Calu3 (cell line): ENCODE measurements at regions not wholly inside any gene's neighbourhood (a gene's known extent, or its start where the extent isn't known, plus 50 kb on each side); places are given as distances from the start of the nearest gene placed in this dataset.

Experiments
- BruUV-seq: library from RNA; stranded (reverse); fragments of 400-500 nt; replicated peaks from 2 replicates; lab custom pipeline; 2021; lab: Mats Ljungman, UMichigan
- CTCF ChIA-PET: fragments of 300-600 bp; sonication (Branson Sonifier 250); formaldehyde crosslinking; loops from one replicate; lab custom pipeline; 2022; ENCODE audit warnings: antibody characterized with exemption; lab: Charles Lee
- DNase-seq: peaks from one replicate; pipeline ENCODE4 v3.0.0; 2022
- H3K27ac Mint-ChIP-seq: one replicate; pipeline ENCODE4 v1.8.0; 2022; ENCODE audit warnings: mixed read lengths; ENCODE audit not compliant: unreplicated experiment
- H3K27me3 Mint-ChIP-seq: one replicate; pipeline ENCODE4 v1.8.0; 2022; ENCODE audit warnings: mixed read lengths; ENCODE audit not compliant: unreplicated experiment
- H3K36me3 Mint-ChIP-seq: one replicate; pipeline ENCODE4 v1.8.0; 2022; ENCODE audit warnings: mild to moderate bottlenecking, moderate library complexity, mixed read lengths; ENCODE audit not compliant: insufficient read depth, unreplicated experiment
- H3K4me1 Mint-ChIP-seq: one replicate; pipeline ENCODE4 v1.8.0; 2022; ENCODE audit warnings: mild to moderate bottlenecking, low read depth, mixed read lengths; ENCODE audit not compliant: unreplicated experiment
- H3K4me3 Mint-ChIP-seq: one replicate; pipeline ENCODE4 v1.8.0; 2022; ENCODE audit warnings: mild to moderate bottlenecking, low read depth, moderate library complexity, mixed read lengths; ENCODE audit not compliant: unreplicated experiment
- H3K9me3 Mint-ChIP-seq: one replicate; pipeline ENCODE4 v1.8.0; 2022; ENCODE audit warnings: low read depth, mixed read lengths; ENCODE audit not compliant: unreplicated experiment
- CTCF ChIP-seq: fragments of 200-600 bp; IDR thresholded peaks from one replicate; pipeline ENCODE4 v1.8.0; 2022; ENCODE audit warnings: antibody characterized with exemption; ENCODE audit not compliant: unreplicated experiment
- intact Hi-C: fragments of 100-400 bp; cut with micrococcal nuclease; formaldehyde crosslinking; loops from one replicate; pipeline ENCODE4 v1.10.0; 2022; ENCODE audit not compliant: unreplicated experiment

DNA sequence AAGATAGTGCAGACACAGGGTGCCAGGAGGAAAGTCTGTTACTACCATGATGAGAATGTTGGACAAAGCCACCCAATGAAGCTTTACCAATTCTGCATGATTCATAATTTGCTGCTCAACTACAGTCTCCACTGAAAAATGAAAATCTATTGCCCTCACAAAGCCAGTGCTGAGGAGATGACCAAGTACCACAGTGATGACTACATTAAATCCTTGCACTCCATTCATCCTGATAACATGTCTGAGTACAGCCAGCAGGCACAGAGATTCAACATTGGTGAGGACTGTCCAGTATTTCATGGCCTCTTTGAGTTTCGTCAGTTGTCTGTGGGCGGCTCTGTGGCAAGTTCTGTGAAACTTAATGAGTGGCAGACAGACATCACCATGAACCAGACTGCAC lies 144.0 kb downstream of the PLCE1 start:
- intact Hi-C loops = no loop called here
- CTCF ChIA-PET = no interaction called here
- Mint-ChIP-seq H3K27ac (no peak overlapping the region), H3K4me3 (no peak overlapping the region), H3K27me3 (no peaks in the 10 kb centered on the region), H3K9me3 (no peaks in the 10 kb centered on the region), H3K4me1 (no peaks in the 10 kb centered on the region), H3K36me3 (no peaks in the 10 kb centered on the region)
- DNase-seq = no peak
- no peak for TF ChIP-seq CTCF
- BruUV-seq = no TSS peak

- Mint-ChIP-seq H3K27ac (no peak overlapping the region), H3K27me3 (no peaks in the 10 kb centered on the region), H3K4me1 (no peaks in the 10 kb centered on the region), H3K9me3 (no peaks in the 10 kb centered on the region), H3K4me3 (no peak overlapping the region), H3K36me3 (no peaks in the 10 kb centered on the region)
- DNase-seq = no peak
- TF ChIP-seq CTCF = no peak
- no TSS peak for BruUV-seq
- intact Hi-C loops = no loop called here
- CTCF ChIA-PET = no interaction called here
Observed at GRCh38 chr10:94138391-94138790, 144.7 kb downstream of the PLCE1 start.

GRCh38 chr10:94143261-94143660 lies 149.5 kb downstream of the PLCE1 start:
- Mint-ChIP-seq H3K27me3 (peaks cover 28% of the 10 kb centered on the region), H3K9me3 (no peaks in the 10 kb centered on the region), H3K36me3 (no peaks in the 10 kb centered on the region), H3K4me3 (no peak overlapping the region), H3K4me1 (no peaks in the 10 kb centered on the region), H3K27ac (no peak overlapping the region)
- TF ChIP-seq CTCF = no peak
- no peak for DNase-seq
- intact Hi-C loops = no loop called here
- no TSS peak for BruUV-seq
- CTCF ChIA-PET = no interaction called here

- Mint-ChIP-seq H3K9me3 (no peaks in the 10 kb centered on the region), H3K4me3 (no peak overlapping the region), H3K36me3 (no peaks in the 10 kb centered on the region), H3K27ac (no peak overlapping the region), H3K27me3 (peaks cover 43% of the 10 kb centered on the region), H3K4me1 (no peaks in the 10 kb centered on the region)
- DNase-seq = no peak
- BruUV-seq = no TSS peak
- no peak for TF ChIP-seq CTCF
- intact Hi-C loops = no loop called here
- CTCF ChIA-PET = no interaction called here
Observed at GRCh38 chr10:94146313-94146712, 152.6 kb downstream of the PLCE1 start.
